Tibial artery (tissue), 4 donors: ENCODE measurements at regions not wholly inside any gene's neighbourhood (a gene's known extent, or its start where the extent isn't known, plus 50 kb on each side); places are given as distances from the start of the nearest gene placed in this dataset.

Source experiments
- DNase-seq, 2 donors: peaks; one replicate each; pipeline ENCODE4 v3.0.0-alpha.2; 2019
- H3K27ac ChIP-seq, 2 donors: fragments of 200-600 bp; sonication (generic) in 1 of 2; 1 replicate in 1 of 2; 2 replicates in 1 of 2; pipeline ENCODE4 v1.5.1; 2018 to 2019; ENCODE audit warnings: mild to moderate bottlenecking in 1 of 2
- H3K27me3 ChIP-seq, 2 donors: fragments of 200-600 bp; sonication (generic) in 1 of 2; one replicate each; pipeline versions ENCODE4 v1.5.1 to v1.6.0; 2016 to 2019
- H3K36me3 ChIP-seq, 3 donors: fragments of 200-600 bp; sonication (generic) in 2 of 3; one replicate each; pipeline ENCODE4 v1.5.1; 2016 to 2019; ENCODE audit warnings: mild to moderate bottlenecking in 2 of 3
- H3K4me1 ChIP-seq, 4 donors: fragments of 200-600 bp; sonication (generic) in 2 of 4; 1 replicate in 3 of 4; 2 replicates in 1 of 4; pipeline ENCODE4 v1.5.1; 2016 to 2019
- H3K4me3 ChIP-seq, 2 donors: fragments of 200-600 bp; sonication (generic) in 1 of 2; 1 replicate in 1 of 2; 2 replicates in 1 of 2; pipeline ENCODE4 v1.5.1; 2018 to 2019; ENCODE audit warnings: mild to moderate bottlenecking in 2 of 2
- H3K9me3 ChIP-seq, 3 donors: fragments of 200-600 bp; sonication (generic) in 1 of 3; one replicate each; pipeline ENCODE4 v1.5.1; 2016 to 2019
- intact Hi-C: fragments of 100-400 bp; cut with DNase I; formaldehyde crosslinking; loops from one replicate; pipeline ENCODE4 v1.15.0; 2023; ENCODE audit warnings: low total_unique reads
- TF ChIP-seq, protein P1 (sequence below), 2 experiments: fragments of 200-600 bp in 1 of 2; fragments of 450-650 bp in 1 of 2; IDR thresholded peaks; one replicate each; pipeline ENCODE4 v1.5.1; 2017 to 2019; ENCODE audit warnings: antibody characterized with exemption in 2 of 2, mild to moderate bottlenecking in 1 of 2, moderate library complexity in 1 of 2

DNA sequence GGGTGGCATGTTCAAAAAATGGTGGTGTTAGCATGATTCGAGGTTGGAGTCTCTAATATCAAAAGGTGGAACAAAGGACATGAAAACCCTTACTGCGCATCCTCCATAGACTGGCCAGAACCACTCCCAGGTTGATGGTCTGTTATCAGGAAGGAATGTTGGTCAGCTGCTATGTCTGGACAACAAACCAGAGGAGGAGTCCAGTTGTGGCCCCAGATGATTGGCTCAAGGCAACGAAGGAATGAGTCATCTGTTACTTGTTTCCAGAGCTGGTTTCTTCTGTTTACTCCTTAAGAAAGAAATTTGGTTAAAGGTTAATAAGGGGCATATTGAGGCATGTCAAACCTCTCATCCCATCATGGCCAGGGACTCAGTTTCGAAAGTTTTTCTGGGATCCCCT, 56.8 kb upstream of the GRIA4 start:
- Histone ChIP-seq H3K4me3 (no peak overlapping the region), H3K4me1 (no peaks in the 10 kb centered on the region), H3K27ac (no peak overlapping the region), H3K9me3 (no peaks in the 10 kb centered on the region), H3K27me3 (no peaks in the 10 kb centered on the region), H3K36me3 (no peaks in the 10 kb centered on the region)
- no peak for DNase-seq
- intact Hi-C loops = no loop called here
- TF ChIP-seq, protein P1, sequence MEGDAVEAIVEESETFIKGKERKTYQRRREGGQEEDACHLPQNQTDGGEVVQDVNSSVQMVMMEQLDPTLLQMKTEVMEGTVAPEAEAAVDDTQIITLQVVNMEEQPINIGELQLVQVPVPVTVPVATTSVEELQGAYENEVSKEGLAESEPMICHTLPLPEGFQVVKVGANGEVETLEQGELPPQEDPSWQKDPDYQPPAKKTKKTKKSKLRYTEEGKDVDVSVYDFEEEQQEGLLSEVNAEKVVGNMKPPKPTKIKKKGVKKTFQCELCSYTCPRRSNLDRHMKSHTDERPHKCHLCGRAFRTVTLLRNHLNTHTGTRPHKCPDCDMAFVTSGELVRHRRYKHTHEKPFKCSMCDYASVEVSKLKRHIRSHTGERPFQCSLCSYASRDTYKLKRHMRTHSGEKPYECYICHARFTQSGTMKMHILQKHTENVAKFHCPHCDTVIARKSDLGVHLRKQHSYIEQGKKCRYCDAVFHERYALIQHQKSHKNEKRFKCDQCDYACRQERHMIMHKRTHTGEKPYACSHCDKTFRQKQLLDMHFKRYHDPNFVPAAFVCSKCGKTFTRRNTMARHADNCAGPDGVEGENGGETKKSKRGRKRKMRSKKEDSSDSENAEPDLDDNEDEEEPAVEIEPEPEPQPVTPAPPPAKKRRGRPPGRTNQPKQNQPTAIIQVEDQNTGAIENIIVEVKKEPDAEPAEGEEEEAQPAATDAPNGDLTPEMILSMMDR (IDR thresholded peaks at IDR 0.05) = no peak

DNA sequence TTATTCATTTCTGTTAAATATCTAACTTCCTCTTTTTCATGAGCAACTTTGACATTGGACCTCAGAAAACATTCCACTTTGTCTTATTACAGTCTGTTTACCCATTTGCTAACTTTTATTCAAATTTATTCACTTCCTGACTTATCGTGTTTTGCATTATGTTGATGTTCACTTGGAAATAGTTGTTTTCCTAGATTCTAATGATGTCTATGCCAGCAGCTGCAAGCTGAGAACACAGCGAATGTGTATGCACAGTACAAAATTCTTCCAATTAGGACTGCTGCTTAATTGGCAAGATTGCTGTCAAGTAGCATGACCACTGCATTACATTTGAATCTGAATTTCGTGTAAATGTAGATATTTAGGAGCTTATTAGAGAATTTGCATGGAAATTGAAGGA, 61.5 kb upstream of the GRIA4 start:
- Histone ChIP-seq H3K36me3 (no peaks in the 10 kb centered on the region), H3K27ac (no peak overlapping the region), H3K4me1 (no peaks in the 10 kb centered on the region), H3K27me3 (no peaks in the 10 kb centered on the region), H3K9me3 (no peaks in the 10 kb centered on the region), H3K4me3 (no peak overlapping the region)
- DNase-seq = no peak
- TF ChIP-seq, protein P1 (IDR thresholded peaks at IDR 0.05) = no peak
- intact Hi-C loops = no loop called here

DNA sequence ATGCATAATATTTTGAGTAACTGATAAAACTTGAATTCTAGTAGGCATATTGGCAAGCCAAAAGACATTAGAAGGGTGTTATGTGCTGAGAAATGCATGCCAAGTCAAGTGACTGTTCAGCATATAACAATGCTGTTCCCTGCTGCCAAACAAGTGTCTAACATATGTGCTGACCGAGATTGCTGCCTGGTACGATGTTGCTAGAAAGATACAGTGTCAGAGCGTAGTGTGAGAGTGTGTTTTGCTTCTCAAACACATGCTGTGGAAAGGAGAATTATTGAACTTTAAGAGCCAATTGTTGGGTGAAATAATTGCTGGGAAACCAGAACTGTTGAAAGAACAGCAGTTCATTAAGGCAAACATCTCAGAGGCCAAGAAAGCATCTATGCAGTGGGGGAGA, 71.3 kb upstream of the GRIA4 start:
- H3K36me3 ChIP-seq = no peaks in the 10 kb centered on the region
- intact Hi-C loops = no loop called here
- H3K9me3 ChIP-seq = no peaks in the 10 kb centered on the region
- no peaks in the 10 kb centered on the region for H3K4me1 ChIP-seq
- DNase-seq = no peak
- no peak overlapping the region for H3K4me3 ChIP-seq
- no peaks in the 10 kb centered on the region for H3K27me3 ChIP-seq
- TF ChIP-seq, protein P1 (IDR thresholded peaks at IDR 0.05) = no peak
- no peak overlapping the region for H3K27ac ChIP-seq

DNA sequence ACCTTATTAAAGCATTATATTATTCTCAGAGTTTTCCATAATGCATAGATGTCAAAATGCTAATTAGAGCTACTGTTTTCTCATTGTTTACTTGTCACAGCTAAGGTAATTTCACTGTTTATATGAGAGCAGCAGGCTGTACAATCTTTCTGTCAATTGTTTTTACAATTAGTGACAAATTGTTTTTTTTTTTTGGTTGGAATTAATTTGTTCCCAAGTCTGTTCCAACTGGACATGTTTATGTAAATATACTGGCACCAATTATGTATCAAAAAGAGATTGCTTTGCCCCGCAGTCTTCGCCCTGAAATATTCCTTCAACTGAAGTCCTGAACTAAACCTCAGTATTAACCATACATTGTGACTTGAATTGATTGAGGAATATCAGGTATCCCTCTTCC, 72.3 kb upstream of the GRIA4 start:
- no peaks in the 10 kb centered on the region for H3K4me1 ChIP-seq

DNA sequence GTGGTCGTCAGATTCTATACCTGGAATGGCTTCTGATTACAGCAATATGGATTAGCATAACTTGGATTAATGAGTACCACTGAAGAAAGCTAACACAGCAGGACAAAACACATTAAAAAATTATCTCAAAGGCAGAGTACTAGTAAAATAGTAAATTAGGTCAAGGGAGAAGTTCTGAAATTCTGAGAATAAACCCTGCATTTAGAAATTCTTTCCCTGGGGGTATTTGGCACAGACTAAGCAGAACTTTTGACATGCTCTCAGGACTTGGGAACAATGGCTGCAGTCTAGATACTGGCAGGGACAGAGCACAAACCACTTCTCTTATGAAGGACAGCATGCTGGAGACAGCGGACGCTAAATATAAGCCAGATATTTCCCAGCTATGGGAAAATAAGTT, 85.6 kb upstream of the GRIA4 start:
- no peaks in the 10 kb centered on the region for H3K36me3 ChIP-seq
- no peaks in the 10 kb centered on the region for H3K4me1 ChIP-seq
- no peaks in the 10 kb centered on the region for H3K9me3 ChIP-seq
- DNase-seq = no peak
- H3K27ac ChIP-seq = no peak overlapping the region
- no peaks in the 10 kb centered on the region for H3K27me3 ChIP-seq
- TF ChIP-seq, protein P1 (IDR thresholded peaks at IDR 0.05) = no peak
- no peak overlapping the region for H3K4me3 ChIP-seq
- intact Hi-C loops = no loop called here

More for the DNA sequence above, 72.3 kb upstream of the GRIA4 start:
- TF ChIP-seq, protein P1 (IDR thresholded peaks at IDR 0.05) = no peak
- DNase-seq = no peak
- no peaks in the 10 kb centered on the region for H3K36me3 ChIP-seq
- intact Hi-C loops = no loop called here
- H3K27ac ChIP-seq = no peak overlapping the region
- no peaks in the 10 kb centered on the region for H3K9me3 ChIP-seq
- no peaks in the 10 kb centered on the region for H3K27me3 ChIP-seq
- H3K4me3 ChIP-seq = no peak overlapping the region

DNA sequence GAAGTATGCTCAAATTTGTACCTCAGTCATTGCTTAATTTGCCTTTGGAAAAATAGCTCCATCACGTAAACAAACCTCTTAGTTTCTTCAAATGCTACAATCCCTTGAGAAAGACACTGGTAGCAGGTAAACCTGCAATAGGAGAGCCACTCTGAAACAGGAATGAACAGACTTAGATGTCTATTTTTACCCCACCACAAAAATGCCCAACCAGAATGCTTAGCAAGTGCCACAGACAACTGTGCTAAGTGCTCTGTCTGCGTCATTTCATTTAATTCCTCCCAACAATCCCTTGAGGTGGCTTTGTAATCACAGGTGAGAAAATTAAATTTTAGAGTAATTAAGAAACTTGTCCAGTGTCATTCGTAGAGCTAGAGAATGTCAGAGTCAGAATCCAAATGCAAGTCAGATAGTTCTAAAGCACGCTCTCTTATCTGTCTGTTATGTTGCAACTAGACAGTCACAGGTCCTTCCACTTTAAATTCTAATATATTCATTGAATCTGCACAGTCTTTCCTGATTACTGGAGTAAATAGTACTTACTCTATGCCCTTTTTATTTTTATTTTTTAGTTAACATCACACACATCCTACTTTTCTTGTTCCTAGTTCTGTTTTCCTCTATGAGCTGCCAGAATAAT, 89.0 kb upstream of the GRIA4 start:
- H3K36me3 ChIP-seq = no peaks in the 10 kb centered on the region
- H3K27me3 ChIP-seq = no peaks in the 10 kb centered on the region
- no peak for DNase-seq
- no peak overlapping the region for H3K4me3 ChIP-seq
- no peaks in the 10 kb centered on the region for H3K4me1 ChIP-seq
- no peaks in the 10 kb centered on the region for H3K9me3 ChIP-seq
- no peak overlapping the region for H3K27ac ChIP-seq
- intact Hi-C loops = no loop called here
- TF ChIP-seq, protein P1 (IDR thresholded peaks at IDR 0.05) = no peak
